WERI-Rb-1 (cell line): ENCODE measurements at regions not wholly inside any gene's neighbourhood (a gene's known extent, or its start where the extent isn't known, plus 50 kb on each side); places are given as distances from the start of the nearest gene placed in this dataset.

Experiments
- DNase-seq: peaks from one replicate; pipeline ENCODE4 v3.0.0-alpha.2; 2020
- H3K27ac ChIP-seq: fragments of 250-450 bp; sonication (Bioruptor Pico); 2 replicates; pipeline ENCODE4 v1.5.1; 2020; ENCODE audit warnings: mild to moderate bottlenecking, moderate library complexity
- H3K27me3 ChIP-seq: fragments of 250-450 bp; sonication (Bioruptor Pico); 2 replicates; pipeline ENCODE4 v1.5.1; 2021; ENCODE audit warnings: mild to moderate bottlenecking, low read depth, moderate library complexity; ENCODE audit not compliant: insufficient read depth, severe bottlenecking
- H3K36me3 ChIP-seq: fragments of 250-450 bp; sonication (Bioruptor Pico); 2 replicates; pipeline ENCODE4 v1.5.1; 2020; ENCODE audit warnings: mild to moderate bottlenecking, moderate library complexity
- H3K4me3 ChIP-seq: 2 replicates; pipeline ENCODE4 v1.5.1; 2011; ENCODE audit warnings: low read depth, mild to moderate bottlenecking, control low read depth, low read length
- H3K9me3 ChIP-seq: fragments of 250-450 bp; sonication (Bioruptor Pico); 2 replicates; pipeline ENCODE4 v1.5.1; 2021; ENCODE audit warnings: mild to moderate bottlenecking, moderate library complexity; ENCODE audit not compliant: severe bottlenecking
- TF ChIP-seq, protein P1 (sequence below): IDR thresholded peaks from 2 replicates; pipeline ENCODE4 v1.5.1; 2011; ENCODE audit warnings: low read depth, mild to moderate bottlenecking, control low read depth, inconsistent platforms, low read length

DNA sequence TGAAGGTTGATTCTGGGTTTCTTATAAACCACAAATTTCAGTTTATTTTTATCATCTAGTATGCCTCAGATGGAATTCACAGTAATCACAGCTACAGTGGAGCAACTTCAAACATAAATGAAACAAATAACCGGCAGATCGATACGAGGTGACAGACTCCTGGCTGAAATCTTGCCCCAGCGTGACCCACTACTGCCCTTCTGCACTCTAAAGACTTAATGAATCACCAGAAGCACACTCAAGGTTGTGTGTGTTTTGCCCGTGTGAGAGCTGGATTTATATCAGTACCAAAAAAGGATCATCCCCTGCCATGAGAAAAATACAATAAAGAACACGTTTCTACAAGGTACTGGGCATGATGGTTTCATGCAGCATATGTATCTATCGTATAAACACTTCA is 161.7 kb downstream of the KLF12 start:
- no peak overlapping the region for H3K4me3 ChIP-seq
- no peaks in the 10 kb centered on the region for H3K27me3 ChIP-seq
- TF ChIP-seq, protein P1, sequence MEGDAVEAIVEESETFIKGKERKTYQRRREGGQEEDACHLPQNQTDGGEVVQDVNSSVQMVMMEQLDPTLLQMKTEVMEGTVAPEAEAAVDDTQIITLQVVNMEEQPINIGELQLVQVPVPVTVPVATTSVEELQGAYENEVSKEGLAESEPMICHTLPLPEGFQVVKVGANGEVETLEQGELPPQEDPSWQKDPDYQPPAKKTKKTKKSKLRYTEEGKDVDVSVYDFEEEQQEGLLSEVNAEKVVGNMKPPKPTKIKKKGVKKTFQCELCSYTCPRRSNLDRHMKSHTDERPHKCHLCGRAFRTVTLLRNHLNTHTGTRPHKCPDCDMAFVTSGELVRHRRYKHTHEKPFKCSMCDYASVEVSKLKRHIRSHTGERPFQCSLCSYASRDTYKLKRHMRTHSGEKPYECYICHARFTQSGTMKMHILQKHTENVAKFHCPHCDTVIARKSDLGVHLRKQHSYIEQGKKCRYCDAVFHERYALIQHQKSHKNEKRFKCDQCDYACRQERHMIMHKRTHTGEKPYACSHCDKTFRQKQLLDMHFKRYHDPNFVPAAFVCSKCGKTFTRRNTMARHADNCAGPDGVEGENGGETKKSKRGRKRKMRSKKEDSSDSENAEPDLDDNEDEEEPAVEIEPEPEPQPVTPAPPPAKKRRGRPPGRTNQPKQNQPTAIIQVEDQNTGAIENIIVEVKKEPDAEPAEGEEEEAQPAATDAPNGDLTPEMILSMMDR: no peak
- no peaks in the 10 kb centered on the region for H3K9me3 ChIP-seq
- DNase-seq: no peak
- no peak overlapping the region for H3K27ac ChIP-seq
- no peaks in the 10 kb centered on the region for H3K36me3 ChIP-seq

DNA sequence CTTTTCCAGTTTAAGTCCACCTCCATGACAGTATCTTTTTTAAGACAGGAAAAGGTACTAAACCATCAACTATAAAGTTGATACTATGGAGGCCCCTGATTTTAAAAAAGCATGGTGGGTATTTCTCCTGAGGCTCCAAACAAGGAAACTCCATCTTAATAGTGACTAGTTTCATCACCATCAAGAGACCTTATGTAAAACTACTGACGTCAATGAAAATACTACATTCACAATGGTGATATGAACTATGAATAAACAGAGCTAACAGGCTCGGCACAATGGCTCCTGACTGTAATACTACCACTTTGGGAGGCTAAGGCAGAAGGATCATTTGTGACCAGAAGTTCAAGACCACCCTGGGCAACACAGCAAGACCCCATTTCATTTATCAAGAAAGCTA is 162.7 kb downstream of the KLF12 start:
- TF ChIP-seq, protein P1: no peak
- Histone ChIP-seq H3K4me3 (no peak overlapping the region), H3K9me3 (no peaks in the 10 kb centered on the region), H3K36me3 (no peaks in the 10 kb centered on the region), H3K27me3 (no peaks in the 10 kb centered on the region), H3K27ac (no peak overlapping the region)
- no peak for DNase-seq

DNA sequence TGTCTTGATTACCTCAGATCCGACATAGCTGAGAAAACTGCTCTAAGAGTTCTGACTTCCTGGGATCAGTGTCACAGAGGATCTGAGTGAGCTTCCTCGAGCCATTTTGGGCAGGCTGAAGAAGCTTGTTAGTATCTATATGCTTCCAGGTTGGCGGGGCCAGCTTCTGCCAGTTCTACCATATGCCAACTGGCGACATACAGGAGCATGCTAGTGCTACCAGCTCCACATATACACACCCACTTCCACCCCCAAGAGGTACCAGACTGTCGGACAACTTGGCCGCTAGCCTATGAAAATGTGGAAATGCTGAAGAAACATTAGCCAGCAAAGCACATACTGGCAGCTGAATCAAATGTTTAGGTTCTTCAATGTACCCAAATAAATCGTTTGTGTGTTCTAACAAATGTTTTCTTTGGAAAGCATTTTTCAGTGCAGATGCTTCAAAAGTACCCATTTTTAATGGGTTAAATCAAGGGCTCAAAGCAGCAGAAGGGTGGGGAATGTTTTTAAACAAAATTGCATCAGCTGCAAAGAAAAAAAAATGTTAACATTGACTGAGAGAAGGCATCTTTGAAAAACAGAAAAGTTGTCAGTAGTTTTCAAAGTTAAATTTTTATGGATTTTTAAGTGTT is 163.7 kb downstream of the KLF12 start:
- H3K27me3 ChIP-seq: no peaks in the 10 kb centered on the region
- no peak overlapping the region for H3K4me3 ChIP-seq
- DNase-seq: no peak
- H3K9me3 ChIP-seq: no peaks in the 10 kb centered on the region
- no peaks in the 10 kb centered on the region for H3K36me3 ChIP-seq
- no peak overlapping the region for H3K27ac ChIP-seq
- TF ChIP-seq, protein P1: no peak

DNA sequence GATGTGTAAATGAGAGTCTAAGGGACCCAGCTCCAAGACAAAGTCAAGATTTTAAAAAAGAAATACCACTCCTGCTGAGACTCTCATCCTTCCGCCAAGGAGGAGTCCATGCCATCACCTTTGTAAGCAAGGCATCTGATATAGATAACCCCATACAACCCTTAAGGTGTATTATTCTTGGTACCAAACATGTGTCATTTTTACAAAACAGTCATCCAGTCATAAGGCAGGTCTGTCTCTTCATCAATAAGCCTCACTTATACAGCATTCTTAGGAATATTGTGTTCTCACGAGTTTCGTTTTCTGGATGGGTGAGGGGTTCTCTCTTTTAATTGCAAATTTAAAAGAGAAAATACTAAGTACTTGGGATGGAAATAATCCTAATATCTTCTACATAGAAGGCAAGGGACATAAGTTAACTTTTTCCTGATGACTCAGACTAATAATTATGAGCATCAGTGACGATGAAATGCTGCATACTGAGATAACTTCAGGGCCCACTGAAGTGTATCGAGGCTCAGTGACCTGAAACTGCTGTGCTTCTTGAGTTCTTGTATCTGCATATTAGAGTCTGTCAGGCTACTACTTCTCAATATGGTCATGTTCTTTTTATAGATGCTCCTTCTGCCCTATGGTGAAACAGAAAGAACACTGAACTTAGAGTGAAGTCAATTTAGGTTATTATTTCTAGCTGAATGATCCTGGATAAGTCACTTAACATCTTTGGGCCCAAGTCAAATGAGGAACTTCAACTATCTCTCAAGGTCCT is 166.6 kb downstream of the KLF12 start:
- TF ChIP-seq, protein P1: no peak
- no peaks in the 10 kb centered on the region for H3K9me3 ChIP-seq
- no peak overlapping the region for H3K27ac ChIP-seq
- DNase-seq: no peak
- no peak overlapping the region for H3K4me3 ChIP-seq
- H3K27me3 ChIP-seq: no peaks in the 10 kb centered on the region
- H3K36me3 ChIP-seq: no peaks in the 10 kb centered on the region

DNA sequence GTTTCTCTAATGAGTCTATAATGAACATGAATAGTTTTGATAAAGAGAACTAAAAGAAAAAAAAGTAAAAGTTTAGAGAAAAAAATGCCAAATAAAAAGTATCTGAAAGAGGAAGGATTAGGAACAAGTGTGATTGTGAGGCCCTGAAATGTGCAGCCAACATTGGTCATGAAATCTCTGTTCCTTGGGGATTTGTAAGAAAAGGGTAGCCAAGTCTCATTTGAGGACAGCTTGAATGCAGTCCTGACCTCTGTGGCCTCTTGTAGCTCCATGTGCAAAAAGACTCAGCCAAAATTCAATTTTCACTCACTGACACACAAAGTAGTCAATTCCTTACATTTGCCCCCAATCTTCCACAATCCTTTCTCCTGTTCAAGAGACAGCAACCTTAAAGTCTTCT is 167.9 kb downstream of the KLF12 start:
- no peaks in the 10 kb centered on the region for H3K9me3 ChIP-seq
- no peak overlapping the region for H3K4me3 ChIP-seq
- H3K27ac ChIP-seq: no peak overlapping the region
- no peaks in the 10 kb centered on the region for H3K27me3 ChIP-seq
- TF ChIP-seq, protein P1: no peak
- no peak for DNase-seq
- H3K36me3 ChIP-seq: no peaks in the 10 kb centered on the region
